GM21529 (cell line): ENCODE measurements at regions not wholly inside any gene's neighbourhood (a gene's known extent, or its start where the extent isn't known, plus 50 kb on each side); places are given as distances from the start of the nearest gene placed in this dataset.

Source experiments
- ATAC-seq: cut with Tn5 transposase; IDR thresholded peaks from one replicate; pipeline ENCODE4 v1.9.1; 2021; ENCODE audit not compliant: unreplicated experiment

- no peak for ATAC-seq
Measured at GRCh38 chr10:85193796-85194195, 865.4 kb downstream of the CCSER2 start.

- ATAC-seq, result no peak
Measured at GRCh38 chr10:85194706-85195105, 866.3 kb downstream of the CCSER2 start.

GRCh38 chr10:85195596-85195995 is 867.2 kb downstream of the CCSER2 start:
- no peak for ATAC-seq

GRCh38 chr10:85204814-85205213 is 876.4 kb downstream of the CCSER2 start:
- no peak for ATAC-seq

GRCh38 chr10:85212526-85212925 is 884.1 kb downstream of the CCSER2 start:
- ATAC-seq, result no peak

- ATAC-seq, result no peak
Measured at GRCh38 chr10:85213493-85213892, 885.1 kb downstream of the CCSER2 start.

- no peak for ATAC-seq
Measured at GRCh38 chr10:85222300-85222699, 893.9 kb downstream of the CCSER2 start.

GRCh38 chr10:85224366-85224940 is 896.1 kb downstream of the CCSER2 start:
- ATAC-seq, result no peak

- no peak for ATAC-seq
Measured at GRCh38 chr10:85225311-85225710, 896.9 kb downstream of the CCSER2 start.

- ATAC-seq, result no peak
Measured at GRCh38 chr10:85226596-85226995, 898.2 kb downstream of the CCSER2 start.

GRCh38 chr10:85228726-85229125 is 900.3 kb downstream of the CCSER2 start:
- ATAC-seq, result no peak

GRCh38 chr10:85231534-85232270 is 903.3 kb downstream of the CCSER2 start:
- ATAC-seq, result no peak

- ATAC-seq, result no peak
Measured at GRCh38 chr10:85235258-85235657, 906.9 kb downstream of the CCSER2 start.

- no peak for ATAC-seq
Measured at GRCh38 chr10:85238676-85239075, 910.3 kb downstream of the CCSER2 start.

- no peak for ATAC-seq
Measured at GRCh38 chr10:85250304-85250703, 921.9 kb downstream of the CCSER2 start.

GRCh38 chr10:85256481-85256880 is 928.1 kb downstream of the CCSER2 start:
- no peak for ATAC-seq

GRCh38 chr10:85259908-85260307 is 931.5 kb downstream of the CCSER2 start:
- no peak for ATAC-seq

GRCh38 chr10:85262992-85263391 is 934.6 kb downstream of the CCSER2 start:
- no peak for ATAC-seq

GRCh38 chr10:85265121-85265520 is 936.7 kb downstream of the CCSER2 start:
- ATAC-seq, result no peak

- no peak for ATAC-seq
Measured at GRCh38 chr10:85266808-85267207, 938.4 kb downstream of the CCSER2 start.

- ATAC-seq, result no peak
Measured at GRCh38 chr10:85280014-85280413, 951.6 kb downstream of the CCSER2 start.

GRCh38 chr10:85284778-85285770 is 956.7 kb downstream of the CCSER2 start:
- ATAC-seq, result no peak
